ENCODE measurements at regions not wholly inside any gene's neighbourhood (a gene's known extent, or its start where the extent isn't known, plus 50 kb on each side); places are given as distances from the start of the nearest gene placed in this dataset.

DNA sequence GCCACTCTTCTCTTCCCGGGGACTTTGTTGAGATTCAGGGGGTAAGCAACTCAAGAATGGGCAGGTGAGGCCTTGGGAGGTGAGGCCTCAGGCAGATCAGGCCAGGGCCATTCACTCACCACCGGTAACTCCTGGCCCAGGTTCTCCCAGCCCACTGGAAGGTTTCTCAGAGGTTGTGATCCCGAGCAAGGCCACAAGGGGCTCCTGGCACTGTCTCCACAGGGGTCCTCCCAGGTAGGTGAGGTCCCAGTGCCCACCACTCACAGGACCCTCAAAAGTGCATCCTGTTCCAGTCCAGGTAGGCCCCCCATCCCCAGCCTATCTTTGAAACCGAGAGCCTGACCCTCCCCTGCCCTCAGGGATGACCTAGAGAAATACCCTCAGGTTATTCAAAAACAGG lies 236.1 kb downstream of the BUB3 start:
- no peak for TF ChIP-seq POLR2A (IDR thresholded peaks at IDR 0.05)
- TF ChIP-seq, protein P1, sequence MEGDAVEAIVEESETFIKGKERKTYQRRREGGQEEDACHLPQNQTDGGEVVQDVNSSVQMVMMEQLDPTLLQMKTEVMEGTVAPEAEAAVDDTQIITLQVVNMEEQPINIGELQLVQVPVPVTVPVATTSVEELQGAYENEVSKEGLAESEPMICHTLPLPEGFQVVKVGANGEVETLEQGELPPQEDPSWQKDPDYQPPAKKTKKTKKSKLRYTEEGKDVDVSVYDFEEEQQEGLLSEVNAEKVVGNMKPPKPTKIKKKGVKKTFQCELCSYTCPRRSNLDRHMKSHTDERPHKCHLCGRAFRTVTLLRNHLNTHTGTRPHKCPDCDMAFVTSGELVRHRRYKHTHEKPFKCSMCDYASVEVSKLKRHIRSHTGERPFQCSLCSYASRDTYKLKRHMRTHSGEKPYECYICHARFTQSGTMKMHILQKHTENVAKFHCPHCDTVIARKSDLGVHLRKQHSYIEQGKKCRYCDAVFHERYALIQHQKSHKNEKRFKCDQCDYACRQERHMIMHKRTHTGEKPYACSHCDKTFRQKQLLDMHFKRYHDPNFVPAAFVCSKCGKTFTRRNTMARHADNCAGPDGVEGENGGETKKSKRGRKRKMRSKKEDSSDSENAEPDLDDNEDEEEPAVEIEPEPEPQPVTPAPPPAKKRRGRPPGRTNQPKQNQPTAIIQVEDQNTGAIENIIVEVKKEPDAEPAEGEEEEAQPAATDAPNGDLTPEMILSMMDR (IDR thresholded peaks at IDR 0.05): no peak

Measured in stomach (tissue), 4 donors.